OCI-LY1 (cell line): ENCODE measurements at regions not wholly inside any gene's neighbourhood (a gene's known extent, or its start where the extent isn't known, plus 50 kb on each side); places are given as distances from the start of the nearest gene placed in this dataset.

Source experiments
- EZH2 ChIP-seq: fragments of 200-600 bp; sonication (generic), shearing (Covaris generic); IDR thresholded peaks from 2 replicates; pipeline ENCODE4 v1.8.0; 2017; ENCODE audit warnings: borderline replicate concordance, mixed run types, mild to moderate bottlenecking, antibody characterized with exemption, low read length, moderate library complexity, mixed read lengths
- TF ChIP-seq, protein P1 (sequence below): fragments of 200-600 bp; sonication (generic), shearing (Covaris generic); IDR thresholded peaks from 2 replicates; pipeline ENCODE4 v1.5.1; 2017; ENCODE audit warnings: mild to moderate bottlenecking, antibody characterized with exemption, low read length, moderate library complexity, mixed read lengths

GRCh38 chr2:76393356-76393755 lies 682.6 kb upstream of the GCFC2 start:
- no peak for TF ChIP-seq EZH2
- TF ChIP-seq, protein P1, sequence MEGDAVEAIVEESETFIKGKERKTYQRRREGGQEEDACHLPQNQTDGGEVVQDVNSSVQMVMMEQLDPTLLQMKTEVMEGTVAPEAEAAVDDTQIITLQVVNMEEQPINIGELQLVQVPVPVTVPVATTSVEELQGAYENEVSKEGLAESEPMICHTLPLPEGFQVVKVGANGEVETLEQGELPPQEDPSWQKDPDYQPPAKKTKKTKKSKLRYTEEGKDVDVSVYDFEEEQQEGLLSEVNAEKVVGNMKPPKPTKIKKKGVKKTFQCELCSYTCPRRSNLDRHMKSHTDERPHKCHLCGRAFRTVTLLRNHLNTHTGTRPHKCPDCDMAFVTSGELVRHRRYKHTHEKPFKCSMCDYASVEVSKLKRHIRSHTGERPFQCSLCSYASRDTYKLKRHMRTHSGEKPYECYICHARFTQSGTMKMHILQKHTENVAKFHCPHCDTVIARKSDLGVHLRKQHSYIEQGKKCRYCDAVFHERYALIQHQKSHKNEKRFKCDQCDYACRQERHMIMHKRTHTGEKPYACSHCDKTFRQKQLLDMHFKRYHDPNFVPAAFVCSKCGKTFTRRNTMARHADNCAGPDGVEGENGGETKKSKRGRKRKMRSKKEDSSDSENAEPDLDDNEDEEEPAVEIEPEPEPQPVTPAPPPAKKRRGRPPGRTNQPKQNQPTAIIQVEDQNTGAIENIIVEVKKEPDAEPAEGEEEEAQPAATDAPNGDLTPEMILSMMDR: no peak
